ENCODE measurements at regions not wholly inside any gene's neighbourhood (a gene's known extent, or its start where the extent isn't known, plus 50 kb on each side); places are given as distances from the start of the nearest gene placed in this dataset.
"Not testable (repeated sequence)": the region's sequence is repeated elsewhere in the genome, so short reads cannot be mapped to it uniquely, and the experiment has no call there.

GRCh38 chr20:59490196-59491004 lies 113.9 kb upstream of the PHACTR3 start:
- not testable (repeated sequence) for DNase-seq (ENCODE audit: low spot score)

GRCh38 chr20:59491884-59492283 lies 112.5 kb upstream of the PHACTR3 start:
- no peak for DNase-seq (ENCODE audit: low spot score)

GRCh38 chr20:59493926-59494325 lies 110.4 kb upstream of the PHACTR3 start:
- DNase-seq (ENCODE audit: low spot score), result no peak

GRCh38 chr20:59495166-59495565 lies 109.2 kb upstream of the PHACTR3 start:
- no peak for DNase-seq (ENCODE audit: low spot score)

- no peak for DNase-seq (ENCODE audit: low spot score)
Measured at GRCh38 chr20:59495894-59496510, 108.3 kb upstream of the PHACTR3 start.

GRCh38 chr20:59498291-59498690 lies 106.0 kb upstream of the PHACTR3 start:
- no peak for DNase-seq (ENCODE audit: low spot score)

GRCh38 chr20:59499863-59500262 lies 104.5 kb upstream of the PHACTR3 start:
- no peak for DNase-seq (ENCODE audit: low spot score)

- no peak for DNase-seq (ENCODE audit: low spot score)
Measured at GRCh38 chr20:59508729-59509128, 95.6 kb upstream of the PHACTR3 start.

- DNase-seq (ENCODE audit: low spot score), result no peak
Measured at GRCh38 chr20:59512651-59513050, 91.7 kb upstream of the PHACTR3 start.

GRCh38 chr20:59514554-59514953 lies 89.8 kb upstream of the PHACTR3 start:
- no peak for DNase-seq (ENCODE audit: low spot score)

- DNase-seq (ENCODE audit: low spot score), result no peak
Measured at GRCh38 chr20:59515013-59515905, 89.1 kb upstream of the PHACTR3 start.

GRCh38 chr20:59515906-59516209 lies 88.5 kb upstream of the PHACTR3 start:
- no peak for DNase-seq (ENCODE audit: low spot score)

- no peak for DNase-seq (ENCODE audit: low spot score)
Measured at GRCh38 chr20:59518881-59519706, 85.2 kb upstream of the PHACTR3 start.

- no peak for DNase-seq (ENCODE audit: low spot score)
Measured at GRCh38 chr20:59519707-59520014, 84.7 kb upstream of the PHACTR3 start.

- DNase-seq (ENCODE audit: low spot score), result no peak
Measured at GRCh38 chr20:59520814-59521213, 83.5 kb upstream of the PHACTR3 start.

- DNase-seq (ENCODE audit: low spot score), result no peak
Measured at GRCh38 chr20:59525500-59526241, 78.7 kb upstream of the PHACTR3 start.

- DNase-seq (ENCODE audit: low spot score), result no peak
Measured at GRCh38 chr20:59526242-59527225, 77.8 kb upstream of the PHACTR3 start.

GRCh38 chr20:59530782-59531181 lies 73.6 kb upstream of the PHACTR3 start:
- DNase-seq (ENCODE audit: low spot score), result no peak

- no peak for DNase-seq (ENCODE audit: low spot score)
Measured at GRCh38 chr20:59537991-59538390, 66.3 kb upstream of the PHACTR3 start.
